Keratinocyte (primary cell): ENCODE measurements at regions not wholly inside any gene's neighbourhood (a gene's known extent, or its start where the extent isn't known, plus 50 kb on each side); places are given as distances from the start of the nearest gene placed in this dataset.

Experiments
- DNase-seq: peaks from one replicate; pipeline ENCODE4 v3.0.0-alpha.2; 2011; ENCODE audit warnings: low read depth, missing footprints, low spot score
- FAIRE-seq: peaks from 2 replicates; lab custom pipeline; 2011; peaks lifted over from hg19 to GRCh38; lab: Jason Lieb, UNC
- H2AFZ ChIP-seq: 2 replicates; pipeline ENCODE4 v1.6.0; 2012; ENCODE audit warnings: low read length, control low read depth, inconsistent platforms; ENCODE audit not compliant: control insufficient read depth
- H3K27ac ChIP-seq: 2 replicates; pipeline ENCODE4 v1.5.1; 2011; ENCODE audit warnings: low read length; ENCODE audit not compliant: control insufficient read depth, insufficient read depth
- H3K27me3 ChIP-seq: 3 replicates; pipeline ENCODE4 v1.6.0; 2011; ENCODE audit warnings: low read length; ENCODE audit not compliant: control insufficient read depth, insufficient read depth; ENCODE audit errors: extremely low read depth
- H3K36me3 ChIP-seq, 2 experiments: 2 replicates in 1 of 2; 3 replicates in 1 of 2; pipeline ENCODE4 v1.5.1; 2011; ENCODE audit warnings: low read length in 2 of 2, mild to moderate bottlenecking in 1 of 2; ENCODE audit not compliant: control insufficient read depth in 2 of 2, insufficient read depth in 2 of 2; ENCODE audit errors: extremely low read depth in 1 of 2
- H3K4me1 ChIP-seq: 3 replicates; pipeline ENCODE4 v1.5.1; 2011; ENCODE audit warnings: low read length; ENCODE audit not compliant: control insufficient read depth, insufficient read depth; ENCODE audit errors: extremely low read depth
- H3K4me2 ChIP-seq: 3 replicates; pipeline ENCODE4 v1.6.0; 2011; ENCODE audit warnings: low read depth, low read length; ENCODE audit not compliant: control insufficient read depth, insufficient read depth; ENCODE audit errors: extremely low read depth
- H3K4me3 ChIP-seq, 3 experiments: fragments of 200-600 bp in 1 of 3; sonication (generic) in 1 of 3; 2 replicates in 2 of 3; 3 replicates in 1 of 3; pipeline ENCODE4 v1.5.1; 2011 to 2016; ENCODE audit warnings: low read length in 3 of 3, mild to moderate bottlenecking in 3 of 3, control low read depth in 2 of 3, inconsistent platforms in 1 of 3, low read depth in 1 of 3, mixed read lengths in 1 of 3, mixed run types in 1 of 3, moderate library complexity in 1 of 3; ENCODE audit not compliant: control insufficient read depth in 2 of 3, insufficient read depth in 2 of 3; ENCODE audit errors: extremely low read depth in 1 of 3
- H3K79me2 ChIP-seq: 2 replicates; pipeline ENCODE4 v1.6.0; 2012; ENCODE audit warnings: low read length; ENCODE audit not compliant: control insufficient read depth, insufficient read depth
- H3K9ac ChIP-seq: 3 replicates; pipeline ENCODE4 v1.6.0; 2011; ENCODE audit warnings: low read length; ENCODE audit not compliant: control insufficient read depth, insufficient read depth; ENCODE audit errors: extremely low read depth
- H3K9me1 ChIP-seq: 3 replicates; pipeline ENCODE4 v1.6.0; 2011; ENCODE audit warnings: low read length; ENCODE audit not compliant: control insufficient read depth, insufficient read depth; ENCODE audit errors: extremely low read depth
- H3K9me3 ChIP-seq: 2 replicates; pipeline ENCODE4 v1.5.1; 2012; ENCODE audit warnings: low read depth, low read length; ENCODE audit not compliant: control insufficient read depth
- H4K20me1 ChIP-seq: 3 replicates; pipeline ENCODE4 v1.6.0; 2011; ENCODE audit warnings: low read length; ENCODE audit not compliant: control insufficient read depth, insufficient read depth; ENCODE audit errors: extremely low read depth
- CTCF ChIP-seq, 3 experiments: IDR thresholded peaks in 1 of 3; conservative IDR thresholded peaks in 1 of 3; optimal IDR thresholded peaks in 1 of 3; 2 replicates in 2 of 3; 3 replicates in 1 of 3; pipeline versions ENCODE3 to v1.5.1; 2011; ENCODE audit warnings: low read length in 3 of 3, mild to moderate bottlenecking in 3 of 3, moderate library complexity in 2 of 3, control low read depth in 1 of 3, inconsistent platforms in 1 of 3; ENCODE audit not compliant: insufficient read depth in 2 of 3; ENCODE audit errors: extremely low read depth in 1 of 3
- EZH2 ChIP-seq: IDR thresholded peaks from one replicate; pipeline ENCODE4 v1.6.1; 2012; ENCODE audit warnings: inconsistent platforms, mild to moderate bottlenecking, low read length, moderate library complexity
- dilution Hi-C: fragments of 300-500 bp; cut with MboI; formaldehyde crosslinking; loops from one replicate; pipeline ENCODE4 v1.7.0; 2020; ENCODE audit warnings: low sequenced_read_pairs; ENCODE audit not compliant: extremely low pct_ligation_motif_present

DNA sequence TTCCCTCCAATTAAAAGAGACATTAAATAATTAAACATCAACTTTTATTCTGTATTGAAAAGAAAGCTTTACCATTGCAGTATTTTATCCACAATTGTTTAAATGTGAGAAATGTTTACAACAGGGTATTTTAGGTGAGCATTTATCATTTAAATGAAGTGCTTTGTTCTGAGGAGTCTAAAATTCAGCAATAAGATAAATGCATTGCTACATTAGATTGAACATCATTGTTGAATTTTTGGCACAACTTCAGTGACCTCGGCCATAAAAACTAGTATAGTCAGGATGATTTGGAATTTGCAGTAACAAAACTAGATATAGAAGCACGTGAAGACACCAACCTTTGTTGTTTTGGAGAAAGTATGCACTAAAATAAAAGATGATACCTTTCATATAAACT is 692.9 kb downstream of the USP25 start:
- Histone ChIP-seq H3K4me1 (peaks cover 6% of the 10 kb centered on the region), H3K9me1 (no peaks in the 10 kb centered on the region), H3K27me3 (no peaks in the 10 kb centered on the region), H3K36me3 (no peaks in the 10 kb centered on the region), H3K9ac (no peak overlapping the region), H4K20me1 (no peaks in the 10 kb centered on the region), H3K4me2 (no peak overlapping the region), H3K9me3 (no peaks in the 10 kb centered on the region), H2AFZ (peak overlapping the region; percentile 10), H3K4me3 (no peak overlapping the region), H3K27ac (no peak overlapping the region), H3K79me2 (no peaks in the 10 kb centered on the region)
- FAIRE-seq, result no peak
- dilution Hi-C loops, result no loop called here
- no peak for TF ChIP-seq CTCF (optimal IDR thresholded peaks at IDR 0.05 in 1 of 3, IDR thresholded peaks at IDR 0.05 in 1 of 3, conservative IDR thresholded peaks at IDR 0.05 in 1 of 3; ENCODE audit: extremely low read depth in 1 of 3, insufficient read depth in 2 of 3, low read length in 3 of 3)
- no peak for TF ChIP-seq EZH2
- DNase-seq, result no peak

- Histone ChIP-seq H3K27me3 (no peaks in the 10 kb centered on the region), H3K9me3 (no peaks in the 10 kb centered on the region), H3K9ac (no peak overlapping the region), H3K36me3 (no peaks in the 10 kb centered on the region), H3K4me2 (peak overlapping the region; percentile 52), H3K4me3 (peak overlapping the region in 2 of 3 experiments; percentile 4 to 33), H3K27ac (no peak overlapping the region), H3K9me1 (no peaks in the 10 kb centered on the region), H3K79me2 (no peaks in the 10 kb centered on the region), H4K20me1 (no peaks in the 10 kb centered on the region), H2AFZ (peak overlapping the region; percentile 75), H3K4me1 (peaks cover 6% of the 10 kb centered on the region)
- dilution Hi-C loops, result no loop called here
- DNase-seq (no peak), FAIRE-seq (no peak)
- TF ChIP-seq EZH2 (no peak), CTCF (optimal IDR thresholded peaks at IDR 0.05 in 1 of 3, IDR thresholded peaks at IDR 0.05 in 1 of 3, conservative IDR thresholded peaks at IDR 0.05 in 1 of 3; ENCODE audit: extremely low read depth in 1 of 3, insufficient read depth in 2 of 3, low read length in 3 of 3) (no peak)
Observed at GRCh38 chr21:16423921-16424320, 694.1 kb downstream of the USP25 start.
